ENCODE measurements at regions not wholly inside any gene's neighbourhood (a gene's known extent, or its start where the extent isn't known, plus 50 kb on each side); places are given as distances from the start of the nearest gene placed in this dataset.

- ATAC-seq (ENCODE audit: low read depth) (no peak), DNase-seq (no peak)
- H3K4me3 Mint-ChIP-seq = no peak overlapping the region
- H3K9me3 Mint-ChIP-seq (ENCODE audit: insufficient read depth) = no peaks in the 10 kb centered on the region
- H3K4me1 Mint-ChIP-seq = no peaks in the 10 kb centered on the region
- H3K27me3 ChIP-seq (replicated peaks in 1 of 4; ENCODE audit: control extremely low read depth in 1 of 4, control insufficient read depth in 3 of 4, insufficient read depth in 4 of 4, low read length in 3 of 4) = no peaks in the 10 kb centered on the region
- H3K36me3 ChIP-seq (replicated peaks in 1 of 2; ENCODE audit: control extremely low read depth in 1 of 2, control insufficient read depth in 1 of 2, extremely low read depth in 1 of 2, insufficient read depth in 2 of 2, low read length in 1 of 2) = no peaks in the 10 kb centered on the region
- H3K27me3 Mint-ChIP-seq = no peaks in the 10 kb centered on the region
- no peak overlapping the region for H3K27ac Mint-ChIP-seq
- H3K4me1 ChIP-seq (ENCODE audit: control insufficient read depth in 2 of 2, insufficient read depth in 2 of 2, low read length in 2 of 2) = no peaks in the 10 kb centered on the region
- peaks cover 0 to 4% (median 0%) of the 10 kb centered on the region in 3 donors for H3K9me3 ChIP-seq (ENCODE audit: control extremely low read depth in 1 of 3, control insufficient read depth in 2 of 3, insufficient read depth in 1 of 3, low read length in 2 of 3)
- no peak overlapping the region for H2AFZ ChIP-seq (ENCODE audit: insufficient read depth, low read depth, low read length, poor library complexity, severe bottlenecking)
- intact Hi-C loops (cut with micrococcal nuclease) = no loop called here
- H4K20me1 ChIP-seq (ENCODE audit: control insufficient read depth, insufficient read depth, low read length, poor library complexity, severe bottlenecking) = no peaks in the 10 kb centered on the region
- H3K27ac ChIP-seq (ENCODE audit: low read length in 2 of 2) = no peak overlapping the region
- TF ChIP-seq EZH2 (IDR thresholded peaks at IDR 0.05; ENCODE audit: borderline replicate concordance, insufficient read depth, low read depth, low read length, poor library complexity, severe bottlenecking) = no peak
- no peak for TF ChIP-seq CTCF (IDR thresholded peaks at IDR 0.05)
- H3K9ac ChIP-seq (ENCODE audit: low read length) = no peak overlapping the region
- 67% methylated on average over 1 of the region's 2 CpGs for WGBS (ENCODE audit: insufficient coverage)
- ChIA-PET POLR2A (no interaction called here), CTCF (no interaction called here)
- no peak overlapping the region for H3K4me3 ChIP-seq (ENCODE audit: control extremely low read depth in 1 of 5, extremely low read depth in 1 of 5, insufficient read depth in 1 of 5, low read depth in 2 of 5, low read length in 4 of 5)
- no peaks in the 10 kb centered on the region for H3K79me2 ChIP-seq (ENCODE audit: control insufficient read depth, insufficient read depth, low read length)
- H3K4me2 ChIP-seq (replicated peaks; ENCODE audit: low read depth, low read length, poor library complexity, severe bottlenecking) = no peak overlapping the region
Measured at GRCh38 chr2:189261431-189261841, 81.9 kb upstream of the COL5A2 start.

- no peak overlapping the region for H3K27ac ChIP-seq (ENCODE audit: low read length in 2 of 2)
- H3K9me3 ChIP-seq (ENCODE audit: control extremely low read depth in 1 of 3, control insufficient read depth in 2 of 3, insufficient read depth in 1 of 3, low read length in 2 of 3) = peaks cover 0 to 4% (median 0%) of the 10 kb centered on the region in 3 donors
- no peak overlapping the region for H2AFZ ChIP-seq (ENCODE audit: insufficient read depth, low read depth, low read length, poor library complexity, severe bottlenecking)
- no peaks in the 10 kb centered on the region for H3K4me1 ChIP-seq (ENCODE audit: control insufficient read depth in 2 of 2, insufficient read depth in 2 of 2, low read length in 2 of 2)
- intact Hi-C loops (cut with micrococcal nuclease) = no loop called here
- H3K27ac Mint-ChIP-seq = no peak overlapping the region
- H3K4me1 Mint-ChIP-seq = no peaks in the 10 kb centered on the region
- H3K4me3 ChIP-seq (ENCODE audit: control extremely low read depth in 1 of 5, extremely low read depth in 1 of 5, insufficient read depth in 1 of 5, low read depth in 2 of 5, low read length in 4 of 5) = no peak overlapping the region
- POLR2A ChIA-PET = no interaction called here
- no peaks in the 10 kb centered on the region for H3K9me3 Mint-ChIP-seq (ENCODE audit: insufficient read depth)
- DNase-seq = no peak
- H3K36me3 ChIP-seq (replicated peaks in 1 of 2; ENCODE audit: control extremely low read depth in 1 of 2, control insufficient read depth in 1 of 2, extremely low read depth in 1 of 2, insufficient read depth in 2 of 2, low read length in 1 of 2) = no peaks in the 10 kb centered on the region
- TF ChIP-seq EZH2 (IDR thresholded peaks at IDR 0.05; ENCODE audit: borderline replicate concordance, insufficient read depth, low read depth, low read length, poor library complexity, severe bottlenecking) (no peak), CTCF (IDR thresholded peaks at IDR 0.05) (no peak)
- no peak for ATAC-seq (ENCODE audit: low read depth)
- H3K4me2 ChIP-seq (replicated peaks; ENCODE audit: low read depth, low read length, poor library complexity, severe bottlenecking) = no peak overlapping the region
- H3K27me3 Mint-ChIP-seq = no peaks in the 10 kb centered on the region
- H3K9ac ChIP-seq (ENCODE audit: low read length) = no peak overlapping the region
- H3K79me2 ChIP-seq (ENCODE audit: control insufficient read depth, insufficient read depth, low read length) = no peaks in the 10 kb centered on the region
- no peaks in the 10 kb centered on the region for H3K27me3 ChIP-seq (replicated peaks in 1 of 4; ENCODE audit: control extremely low read depth in 1 of 4, control insufficient read depth in 3 of 4, insufficient read depth in 4 of 4, low read length in 3 of 4)
- H3K4me3 Mint-ChIP-seq = no peak overlapping the region
- no CpG with 5 or more reads among the region's 1 CpG for WGBS (ENCODE audit: insufficient coverage)
- no peaks in the 10 kb centered on the region for H4K20me1 ChIP-seq (ENCODE audit: control insufficient read depth, insufficient read depth, low read length, poor library complexity, severe bottlenecking)
- CTCF ChIA-PET = no interaction called here
Measured at GRCh38 chr2:189261916-189262315, 82.4 kb upstream of the COL5A2 start.
